BJ (cell line): ENCODE measurements at regions not wholly inside any gene's neighbourhood (a gene's known extent, or its start where the extent isn't known, plus 50 kb on each side); places are given as distances from the start of the nearest gene placed in this dataset.

ENCODE experiments used
- CTCF ChIA-PET: fragments of 350-600 bp; formaldehyde crosslinking; extraction: SDS; loops from one replicate; lab custom pipeline; 2021; ENCODE audit warnings: antibody characterized with exemption, inconsistent platforms; lab: Yijun Ruan, JAX
- POLR2A ChIA-PET: fragments of 300-600 bp; sonication (Branson Sonifier 250); formaldehyde crosslinking; extraction: SDS; loops from one replicate; lab custom pipeline; 2021; ENCODE audit warnings: antibody characterized with exemption; lab: Charles Lee
- DNase-seq: peaks from one replicate; pipeline ENCODE4 v3.0.0-alpha.2; 2011; ENCODE audit warnings: low read depth
- H3K27me3 ChIP-seq: 2 replicates; pipeline ENCODE4 v1.6.0; 2011; ENCODE audit warnings: low read length; ENCODE audit not compliant: control insufficient read depth, insufficient read depth
- H3K36me3 ChIP-seq: 2 replicates; pipeline ENCODE4 v1.5.1; 2011; ENCODE audit warnings: low read length; ENCODE audit not compliant: control insufficient read depth, insufficient read depth
- H3K4me3 ChIP-seq: 2 replicates; pipeline ENCODE4 v1.5.1; 2011; ENCODE audit warnings: low read depth, mild to moderate bottlenecking, control low read depth, low read length
- CTCF ChIP-seq: IDR thresholded peaks from 2 replicates; pipeline ENCODE4 v1.5.1; 2011; ENCODE audit warnings: low read depth, mild to moderate bottlenecking, control low read depth, inconsistent platforms, low read length, moderate library complexity; ENCODE audit not compliant: insufficient read depth

GRCh38 chr3:135565546-135565945 is 400.0 kb upstream of the PPP2R3A start:
- no peak overlapping the region for H3K4me3 ChIP-seq
- CTCF ChIA-PET: interaction anchor here (1.0 kb wide), 1 partner anchor 11 kb away, joined by 4 read pairs; no protein-coding TSS in a partner anchor
- POLR2A ChIA-PET: interaction anchor here (0.8 kb wide), 1 partner anchor 9 kb away, joined by 5 read pairs; no protein-coding TSS in a partner anchor
- DNase-seq: peak; percentile 26
- TF ChIP-seq CTCF: no peak
- no peaks in the 10 kb centered on the region for H3K36me3 ChIP-seq
- H3K27me3 ChIP-seq: no peaks in the 10 kb centered on the region

GRCh38 chr3:135567223-135567622 is 398.3 kb upstream of the PPP2R3A start:
- CTCF ChIA-PET: interaction anchor here (0.6 to 1.3 kb wide), 3 partner anchors 11 to 773 kb away, joined by 3 to 7 read pairs (median 4); no protein-coding TSS in a partner anchor
- DNase-seq: no peak
- TF ChIP-seq CTCF: no peak
- POLR2A ChIA-PET: no interaction called here
- Histone ChIP-seq H3K4me3 (no peak overlapping the region), H3K27me3 (no peaks in the 10 kb centered on the region), H3K36me3 (no peaks in the 10 kb centered on the region)

DNA sequence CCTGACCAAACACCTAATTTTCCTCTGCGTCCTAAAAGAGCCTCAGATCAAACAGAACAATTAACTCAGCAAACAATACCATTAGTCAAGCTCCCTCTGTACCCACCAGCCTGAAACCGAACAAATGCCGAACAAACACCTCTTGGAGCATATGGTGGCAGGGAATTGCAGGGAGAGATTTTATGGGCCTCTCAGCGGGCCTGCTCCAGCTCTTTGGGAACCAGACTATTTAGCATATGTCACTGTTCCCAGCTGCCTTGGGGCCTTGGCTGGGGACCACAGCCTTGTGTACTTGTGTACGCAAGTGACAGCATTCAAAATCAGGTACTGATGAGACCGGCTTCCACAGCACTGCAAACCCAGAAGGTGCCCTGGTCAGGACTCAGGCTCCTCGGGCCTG is 388.8 kb upstream of the PPP2R3A start:
- CTCF ChIA-PET: interaction anchor here (1.1 kb wide), 1 partner anchor 12 kb away, joined by 4 read pairs; no protein-coding TSS in a partner anchor
- no peaks in the 10 kb centered on the region for H3K27me3 ChIP-seq
- DNase-seq: no peak
- POLR2A ChIA-PET: no interaction called here
- H3K4me3 ChIP-seq: no peak overlapping the region
- TF ChIP-seq CTCF: no peak
- no peaks in the 10 kb centered on the region for H3K36me3 ChIP-seq

- no peak overlapping the region for H3K4me3 ChIP-seq
- H3K27me3 ChIP-seq: no peaks in the 10 kb centered on the region
- DNase-seq: no peak
- ChIA-PET CTCF (no interaction called here), POLR2A (no interaction called here)
- no peak for TF ChIP-seq CTCF
- no peaks in the 10 kb centered on the region for H3K36me3 ChIP-seq
Measured at GRCh38 chr3:135581806-135582205, 383.7 kb upstream of the PPP2R3A start.

DNA sequence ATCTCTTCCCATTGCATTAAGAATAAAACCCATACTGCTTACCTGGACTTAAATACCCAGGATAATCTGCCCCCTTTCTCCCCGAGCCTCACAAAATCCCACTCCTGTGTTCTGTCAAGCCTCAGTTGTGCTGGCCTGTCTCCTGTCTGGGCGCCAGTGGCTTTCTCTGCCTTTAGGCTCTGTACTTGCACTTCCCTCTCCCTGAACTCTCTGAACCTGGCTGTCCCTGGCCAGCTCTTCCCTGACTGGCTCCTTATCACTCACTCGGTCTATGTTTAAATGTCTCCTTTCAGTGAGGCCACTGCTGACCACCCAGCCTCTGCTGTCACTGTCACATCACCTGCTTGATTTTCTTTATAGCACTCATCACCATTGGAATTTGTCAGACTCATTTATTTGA is 382.7 kb upstream of the PPP2R3A start:
- no peak for DNase-seq
- H3K27me3 ChIP-seq: no peaks in the 10 kb centered on the region
- no peak for TF ChIP-seq CTCF
- H3K4me3 ChIP-seq: no peak overlapping the region
- ChIA-PET POLR2A (no interaction called here), CTCF (no interaction called here)
- no peaks in the 10 kb centered on the region for H3K36me3 ChIP-seq
